ENCODE measurements at regions not wholly inside any gene's neighbourhood (a gene's known extent, or its start where the extent isn't known, plus 50 kb on each side); places are given as distances from the start of the nearest gene placed in this dataset.

DNA sequence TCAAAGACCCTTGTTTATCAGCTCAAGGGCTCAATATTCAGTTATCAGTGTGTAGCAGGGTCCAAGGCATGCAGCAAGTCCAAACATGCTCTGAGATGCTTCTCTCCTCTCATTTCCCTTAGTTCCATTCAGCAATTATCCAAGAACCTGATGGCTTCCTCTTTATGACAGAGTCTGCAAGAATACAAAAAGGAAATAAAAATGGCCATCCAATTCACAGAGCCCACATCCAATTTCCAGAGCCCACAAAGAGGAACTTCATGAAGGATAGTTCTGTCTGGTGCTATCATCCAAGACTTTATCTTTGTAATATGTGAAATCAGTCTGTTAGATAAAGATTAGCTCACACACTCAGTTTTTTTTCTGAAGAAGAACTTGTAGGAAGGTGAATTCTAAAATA, 217.2 kb downstream of the LACC1 start:
- TF ChIP-seq, protein P1, sequence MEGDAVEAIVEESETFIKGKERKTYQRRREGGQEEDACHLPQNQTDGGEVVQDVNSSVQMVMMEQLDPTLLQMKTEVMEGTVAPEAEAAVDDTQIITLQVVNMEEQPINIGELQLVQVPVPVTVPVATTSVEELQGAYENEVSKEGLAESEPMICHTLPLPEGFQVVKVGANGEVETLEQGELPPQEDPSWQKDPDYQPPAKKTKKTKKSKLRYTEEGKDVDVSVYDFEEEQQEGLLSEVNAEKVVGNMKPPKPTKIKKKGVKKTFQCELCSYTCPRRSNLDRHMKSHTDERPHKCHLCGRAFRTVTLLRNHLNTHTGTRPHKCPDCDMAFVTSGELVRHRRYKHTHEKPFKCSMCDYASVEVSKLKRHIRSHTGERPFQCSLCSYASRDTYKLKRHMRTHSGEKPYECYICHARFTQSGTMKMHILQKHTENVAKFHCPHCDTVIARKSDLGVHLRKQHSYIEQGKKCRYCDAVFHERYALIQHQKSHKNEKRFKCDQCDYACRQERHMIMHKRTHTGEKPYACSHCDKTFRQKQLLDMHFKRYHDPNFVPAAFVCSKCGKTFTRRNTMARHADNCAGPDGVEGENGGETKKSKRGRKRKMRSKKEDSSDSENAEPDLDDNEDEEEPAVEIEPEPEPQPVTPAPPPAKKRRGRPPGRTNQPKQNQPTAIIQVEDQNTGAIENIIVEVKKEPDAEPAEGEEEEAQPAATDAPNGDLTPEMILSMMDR (IDR thresholded peaks at IDR 0.05; ENCODE audit: control extremely low read depth in 1 of 3, insufficient read depth in 1 of 3, low read depth in 1 of 3, low read length in 3 of 3) = no peak
- TF ChIP-seq FOSL1 (IDR thresholded peaks at IDR 0.05; ENCODE audit: insufficient read depth, low read depth, low read length) (no peak), ZNF274 (IDR thresholded peaks at IDR 0.05; ENCODE audit: borderline replicate concordance, extremely low read depth, low read length) (no peak), TBP (IDR thresholded peaks at IDR 0.05; ENCODE audit: low read depth, low read length) (no peak), EZH2 (IDR thresholded peaks at IDR 0.05; ENCODE audit: low read depth, low read length, severe bottlenecking) (no peak), HDAC6 (IDR thresholded peaks at IDR 0.05; ENCODE audit: low read depth, low read length) (no peak), EP300 (IDR thresholded peaks at IDR 0.05; ENCODE audit: borderline replicate concordance in 1 of 2, low read depth in 2 of 2, low read length in 2 of 2) (no peak), POLR2A (IDR thresholded peaks at IDR 0.05; ENCODE audit: control extremely low read depth in 1 of 2, low read depth in 2 of 2, low read length in 2 of 2) (no peak), POLR2AphosphoS5 (IDR thresholded peaks at IDR 0.05; ENCODE audit: low read depth, low read length) (no peak), CHD2 (IDR thresholded peaks at IDR 0.05; ENCODE audit: low read length) (no peak)
